ENCODE measurements at regions not wholly inside any gene's neighbourhood (a gene's known extent, or its start where the extent isn't known, plus 50 kb on each side); places are given as distances from the start of the nearest gene placed in this dataset.

GRCh38 chr10:70977625-70978024 lies 89.3 kb upstream of the PCBD1 start:
- no peak for DNase-seq
- 67 to 88% methylated on average over 8 to 11 of the region's 11 CpGs for WGBS, 2 donors
- H3K27ac ChIP-seq: no peak overlapping the region
- TF ChIP-seq, protein P1, sequence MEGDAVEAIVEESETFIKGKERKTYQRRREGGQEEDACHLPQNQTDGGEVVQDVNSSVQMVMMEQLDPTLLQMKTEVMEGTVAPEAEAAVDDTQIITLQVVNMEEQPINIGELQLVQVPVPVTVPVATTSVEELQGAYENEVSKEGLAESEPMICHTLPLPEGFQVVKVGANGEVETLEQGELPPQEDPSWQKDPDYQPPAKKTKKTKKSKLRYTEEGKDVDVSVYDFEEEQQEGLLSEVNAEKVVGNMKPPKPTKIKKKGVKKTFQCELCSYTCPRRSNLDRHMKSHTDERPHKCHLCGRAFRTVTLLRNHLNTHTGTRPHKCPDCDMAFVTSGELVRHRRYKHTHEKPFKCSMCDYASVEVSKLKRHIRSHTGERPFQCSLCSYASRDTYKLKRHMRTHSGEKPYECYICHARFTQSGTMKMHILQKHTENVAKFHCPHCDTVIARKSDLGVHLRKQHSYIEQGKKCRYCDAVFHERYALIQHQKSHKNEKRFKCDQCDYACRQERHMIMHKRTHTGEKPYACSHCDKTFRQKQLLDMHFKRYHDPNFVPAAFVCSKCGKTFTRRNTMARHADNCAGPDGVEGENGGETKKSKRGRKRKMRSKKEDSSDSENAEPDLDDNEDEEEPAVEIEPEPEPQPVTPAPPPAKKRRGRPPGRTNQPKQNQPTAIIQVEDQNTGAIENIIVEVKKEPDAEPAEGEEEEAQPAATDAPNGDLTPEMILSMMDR (IDR thresholded peaks at IDR 0.05): no peak
- TF ChIP-seq POLR2A (IDR thresholded peaks at IDR 0.05): no peak
- H3K27me3 ChIP-seq: no peaks in the 10 kb centered on the region
- no peaks in the 10 kb centered on the region for H3K4me1 ChIP-seq
- H3K36me3 ChIP-seq (ENCODE audit: low read depth, missing control alignments): no peaks in the 10 kb centered on the region
- intact Hi-C loops (cut with DNase I; ENCODE audit: low total_unique reads): no loop called here
- H3K9me3 ChIP-seq: no peaks in the 10 kb centered on the region
- H3K4me3 ChIP-seq: no peak overlapping the region

- Histone ChIP-seq H3K36me3 (ENCODE audit: low read depth, missing control alignments) (no peaks in the 10 kb centered on the region), H3K4me3 (no peak overlapping the region), H3K4me1 (no peaks in the 10 kb centered on the region), H3K27ac (no peak overlapping the region), H3K27me3 (no peaks in the 10 kb centered on the region), H3K9me3 (no peaks in the 10 kb centered on the region)
- no peak for DNase-seq
- intact Hi-C loops (cut with DNase I; ENCODE audit: low total_unique reads): no loop called here
- TF ChIP-seq, protein P1 (IDR thresholded peaks at IDR 0.05): no peak
- no peak for TF ChIP-seq POLR2A (IDR thresholded peaks at IDR 0.05)
- 94 to 96% methylated on average over 4 to 6 of the region's 6 CpGs for WGBS, 2 donors
Observed at GRCh38 chr10:70978181-70978580, 89.8 kb upstream of the PCBD1 start.

DNA sequence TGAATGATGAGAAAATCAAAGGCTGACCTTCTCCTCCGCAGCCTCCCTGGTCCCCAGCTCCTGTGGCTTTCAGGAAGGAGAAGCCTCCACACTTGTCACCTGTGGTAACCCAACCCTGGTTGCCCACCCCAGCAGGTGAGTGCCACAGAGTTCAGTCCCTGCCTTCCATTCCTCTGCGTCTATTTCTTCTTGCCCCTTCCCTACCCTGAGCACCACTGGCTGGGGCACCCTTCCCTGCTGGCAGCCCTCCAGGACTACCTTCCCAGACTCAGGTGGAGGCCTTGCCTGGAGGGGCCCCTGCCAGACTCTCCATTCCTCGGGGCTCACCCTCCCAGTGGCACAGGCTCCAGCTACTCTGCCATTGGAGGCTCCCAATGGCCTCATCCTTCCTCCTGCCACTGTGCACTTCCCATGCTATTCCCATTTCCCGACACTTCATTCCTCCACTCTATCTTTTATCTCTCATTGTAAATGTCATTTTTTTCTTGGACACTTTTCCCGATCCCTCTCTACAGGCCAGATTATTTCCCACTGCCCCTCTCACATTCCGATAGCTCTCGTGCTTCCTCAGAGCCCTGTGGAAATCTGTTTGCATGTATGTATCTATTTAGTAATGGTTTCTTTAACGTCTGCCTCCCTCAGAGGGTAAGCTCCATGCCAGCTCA lies 90.6 kb upstream of the PCBD1 start:
- Histone ChIP-seq H3K4me1 (no peaks in the 10 kb centered on the region), H3K27me3 (no peaks in the 10 kb centered on the region), H3K27ac (no peak overlapping the region), H3K4me3 (no peak overlapping the region), H3K36me3 (ENCODE audit: low read depth, missing control alignments) (no peaks in the 10 kb centered on the region), H3K9me3 (no peaks in the 10 kb centered on the region)
- intact Hi-C loops (cut with DNase I; ENCODE audit: low total_unique reads): no loop called here
- TF ChIP-seq, protein P1 (IDR thresholded peaks at IDR 0.05): no peak
- TF ChIP-seq POLR2A (IDR thresholded peaks at IDR 0.05): no peak
- 81 to 82% methylated on average over 8 of the region's 8 CpGs for WGBS, 2 donors
- no peak for DNase-seq

DNA sequence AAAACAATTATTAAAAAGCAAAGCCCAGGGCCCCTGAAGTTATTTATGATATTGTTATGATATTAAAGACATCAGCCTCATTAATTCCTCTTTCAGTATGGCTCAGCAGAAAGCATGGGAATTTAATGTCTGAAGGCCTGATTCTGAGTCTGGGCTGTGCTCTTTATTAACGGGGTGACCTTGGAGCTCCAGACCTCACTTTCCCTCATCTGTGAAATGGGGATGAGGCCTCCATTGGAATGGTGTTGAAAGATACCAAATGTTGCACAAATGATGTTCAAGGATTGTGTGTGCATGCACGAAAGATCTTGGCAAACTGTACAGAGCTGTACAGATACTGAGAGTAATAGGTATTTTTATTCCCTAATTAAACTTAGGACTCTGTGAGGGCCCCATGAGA lies 92.3 kb upstream of the PCBD1 start:
- intact Hi-C loops (cut with DNase I; ENCODE audit: low total_unique reads): no loop called here
- DNase-seq: no peak
- H3K36me3 ChIP-seq (ENCODE audit: low read depth, missing control alignments): no peaks in the 10 kb centered on the region
- WGBS, 2 donors: 92% methylated on average over 2 of the region's 2 CpGs
- no peaks in the 10 kb centered on the region for H3K9me3 ChIP-seq
- H3K4me3 ChIP-seq: no peak overlapping the region
- no peaks in the 10 kb centered on the region for H3K27me3 ChIP-seq
- H3K4me1 ChIP-seq: no peaks in the 10 kb centered on the region
- H3K27ac ChIP-seq: no peak overlapping the region
- TF ChIP-seq, protein P1 (IDR thresholded peaks at IDR 0.05): no peak
- no peak for TF ChIP-seq POLR2A (IDR thresholded peaks at IDR 0.05)

GRCh38 chr10:70981171-70981836 lies 92.9 kb upstream of the PCBD1 start:
- Histone ChIP-seq H3K36me3 (ENCODE audit: low read depth, missing control alignments) (no peaks in the 10 kb centered on the region), H3K4me1 (no peaks in the 10 kb centered on the region), H3K27ac (no peak overlapping the region), H3K9me3 (no peaks in the 10 kb centered on the region), H3K4me3 (no peak overlapping the region), H3K27me3 (no peaks in the 10 kb centered on the region)
- no peak for TF ChIP-seq POLR2A (IDR thresholded peaks at IDR 0.05)
- TF ChIP-seq, protein P1 (IDR thresholded peaks at IDR 0.05): no peak
- DNase-seq: no peak
- WGBS, 2 donors: 69 to 89% methylated on average over 2 to 7 of the region's 7 CpGs
- intact Hi-C loops (cut with DNase I; ENCODE audit: low total_unique reads): no loop called here

All from testis (tissue), 2 donors.